A673 (cell line): ENCODE measurements at regions not wholly inside any gene's neighbourhood (a gene's known extent, or its start where the extent isn't known, plus 50 kb on each side); places are given as distances from the start of the nearest gene placed in this dataset.

Experiments
- CTCF ChIP-seq: fragments of 300-800, 200-600 bp; sonication (generic); conservative IDR thresholded peaks from 2 replicates; pipeline ENCODE4 v1.5.1; 2017; ENCODE audit warnings: low read depth, mild to moderate bottlenecking, antibody characterized with exemption, low read length, moderate library complexity, mixed read lengths
- EZH2 ChIP-seq: fragments of 200-600 bp; sonication (generic); IDR thresholded peaks from 2 replicates; pipeline ENCODE4 v1.6.1; 2017; ENCODE audit warnings: borderline replicate concordance, low read depth, mild to moderate bottlenecking, mixed read lengths, antibody characterized with exemption, low read length; ENCODE audit not compliant: poor library complexity, severe bottlenecking

GRCh38 chr18:27887287-27887686, 289.6 kb downstream of the CDH2 start:
- TF ChIP-seq CTCF, result no peak
- TF ChIP-seq EZH2, result no peak
